MM.1S (cell line): ENCODE measurements at regions not wholly inside any gene's neighbourhood (a gene's known extent, or its start where the extent isn't known, plus 50 kb on each side); places are given as distances from the start of the nearest gene placed in this dataset.

Experiments
- DNase-seq: peaks from one replicate; pipeline ENCODE4 v3.0.0-alpha.2; 2015
- H2AFZ ChIP-seq: fragments of 300-600 bp; sonication (generic); 2 replicates; pipeline ENCODE4 v1.6.0; 2016; ENCODE audit warnings: antibody characterized with exemption, low read length
- H3F3A ChIP-seq: fragments of 300-600 bp; sonication (generic); 2 replicates; pipeline ENCODE4 v1.6.1; 2016; ENCODE audit warnings: mild to moderate bottlenecking, antibody characterized with exemption, low read length, moderate library complexity, mixed read lengths; ENCODE audit not compliant: insufficient read depth
- H3K27ac ChIP-seq: fragments of 300-600 bp; sonication (generic); 2 replicates; pipeline ENCODE4 v1.5.1; 2016; ENCODE audit warnings: mild to moderate bottlenecking, low read length
- H3K27me3 ChIP-seq: fragments of 300-600 bp; sonication (generic); replicated peaks from 2 replicates; pipeline ENCODE4 v1.6.0; 2016; ENCODE audit warnings: low read length; ENCODE audit not compliant: insufficient read depth
- H3K36me3 ChIP-seq: fragments of 300-600 bp; sonication (generic); replicated peaks from 2 replicates; pipeline ENCODE4 v1.6.1; 2016; ENCODE audit warnings: mild to moderate bottlenecking, low read length, mixed read lengths; ENCODE audit not compliant: insufficient read depth
- H3K4me1 ChIP-seq: fragments of 300-600 bp; sonication (generic); 2 replicates; pipeline ENCODE4 v1.6.1; 2016; ENCODE audit warnings: low read length, mixed read lengths
- H3K4me2 ChIP-seq: fragments of 300-600 bp; sonication (generic); 2 replicates; pipeline ENCODE4 v1.6.0; 2016; ENCODE audit warnings: low read depth, low read length
- H3K4me3 ChIP-seq: fragments of 300-600 bp; sonication (generic); 2 replicates; pipeline ENCODE4 v1.5.1; 2016; ENCODE audit warnings: low read length, mixed read lengths
- H3K79me2 ChIP-seq: fragments of 300-600 bp; sonication (generic); 2 replicates; pipeline ENCODE4 v1.6.1; 2016; ENCODE audit warnings: mixed run types, low read length, mixed read lengths
- H3K9ac ChIP-seq: fragments of 300-600 bp; sonication (generic); 2 replicates; pipeline ENCODE4 v1.6.1; 2016; ENCODE audit warnings: low read length, mixed read lengths
- H3K9me2 ChIP-seq: fragments of 300-600 bp; sonication (generic); replicated peaks from 2 replicates; pipeline ENCODE4 v1.6.1; 2016; ENCODE audit warnings: mild to moderate bottlenecking, low read length, mixed read lengths; ENCODE audit not compliant: insufficient read depth
- H3K9me3 ChIP-seq: fragments of 300-600 bp; sonication (generic); replicated peaks from 2 replicates; pipeline ENCODE4 v1.6.1; 2016; ENCODE audit warnings: mild to moderate bottlenecking, low read length, mixed read lengths; ENCODE audit not compliant: insufficient read depth
- H4K20me1 ChIP-seq: fragments of 300-600 bp; sonication (generic); 2 replicates; pipeline ENCODE4 v1.6.1; 2016; ENCODE audit warnings: mild to moderate bottlenecking, low read length, moderate library complexity, mixed read lengths; ENCODE audit not compliant: insufficient read depth
- EZH2 ChIP-seq: fragments of 300-600 bp; sonication (generic); optimal IDR thresholded peaks from 2 replicates; pipeline ENCODE3; 2017; ENCODE audit warnings: low read depth, mild to moderate bottlenecking, antibody characterized with exemption, low read length, mixed read lengths
- EZH2phosphoT487 ChIP-seq: fragments of 300-600 bp; sonication (generic); IDR thresholded peaks from 2 replicates; pipeline ENCODE4 v1.6.1; 2018; ENCODE audit warnings: antibody characterized with exemption, low read length
- TF ChIP-seq, protein P1 (sequence below): fragments of 300-600 bp; sonication (generic); IDR thresholded peaks from 2 replicates; pipeline ENCODE4 v1.5.1; 2016; ENCODE audit warnings: antibody characterized with exemption, low read length, mixed read lengths

DNA sequence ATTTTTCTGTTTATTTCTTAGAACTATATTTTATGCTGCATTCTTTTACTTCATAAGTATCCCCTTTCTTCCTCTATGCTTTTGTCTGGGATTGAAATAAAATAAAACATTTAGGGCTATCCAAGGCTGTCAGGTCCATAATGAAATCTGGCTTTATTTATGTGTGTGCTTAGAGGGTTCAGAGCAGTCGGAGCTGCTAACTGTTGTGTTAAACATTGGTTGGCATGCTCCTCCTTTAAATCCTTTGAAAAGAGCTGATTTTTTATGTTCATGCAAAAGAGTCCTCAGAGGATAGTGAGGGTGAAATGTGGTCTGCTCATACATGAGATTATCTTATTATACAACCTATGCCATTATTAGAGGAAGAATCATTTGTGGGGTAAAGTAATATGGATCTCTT, 322.3 kb upstream of the E2F7 start:
- TF ChIP-seq EZH2phosphoT487 (no peak), EZH2 (no peak)
- TF ChIP-seq, protein P1, sequence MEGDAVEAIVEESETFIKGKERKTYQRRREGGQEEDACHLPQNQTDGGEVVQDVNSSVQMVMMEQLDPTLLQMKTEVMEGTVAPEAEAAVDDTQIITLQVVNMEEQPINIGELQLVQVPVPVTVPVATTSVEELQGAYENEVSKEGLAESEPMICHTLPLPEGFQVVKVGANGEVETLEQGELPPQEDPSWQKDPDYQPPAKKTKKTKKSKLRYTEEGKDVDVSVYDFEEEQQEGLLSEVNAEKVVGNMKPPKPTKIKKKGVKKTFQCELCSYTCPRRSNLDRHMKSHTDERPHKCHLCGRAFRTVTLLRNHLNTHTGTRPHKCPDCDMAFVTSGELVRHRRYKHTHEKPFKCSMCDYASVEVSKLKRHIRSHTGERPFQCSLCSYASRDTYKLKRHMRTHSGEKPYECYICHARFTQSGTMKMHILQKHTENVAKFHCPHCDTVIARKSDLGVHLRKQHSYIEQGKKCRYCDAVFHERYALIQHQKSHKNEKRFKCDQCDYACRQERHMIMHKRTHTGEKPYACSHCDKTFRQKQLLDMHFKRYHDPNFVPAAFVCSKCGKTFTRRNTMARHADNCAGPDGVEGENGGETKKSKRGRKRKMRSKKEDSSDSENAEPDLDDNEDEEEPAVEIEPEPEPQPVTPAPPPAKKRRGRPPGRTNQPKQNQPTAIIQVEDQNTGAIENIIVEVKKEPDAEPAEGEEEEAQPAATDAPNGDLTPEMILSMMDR: no peak
- H3K9me2 ChIP-seq: no peaks in the 10 kb centered on the region
- H3K4me1 ChIP-seq: no peaks in the 10 kb centered on the region
- no peak overlapping the region for H3K27ac ChIP-seq
- H3K4me3 ChIP-seq: no peak overlapping the region
- no peaks in the 10 kb centered on the region for H3K9me3 ChIP-seq
- H3K27me3 ChIP-seq: no peaks in the 10 kb centered on the region
- no peak overlapping the region for H3K4me2 ChIP-seq
- no peaks in the 10 kb centered on the region for H3K36me3 ChIP-seq
- H3K79me2 ChIP-seq: no peaks in the 10 kb centered on the region
- no peak overlapping the region for H3K9ac ChIP-seq
- no peaks in the 10 kb centered on the region for H4K20me1 ChIP-seq
- H3F3A ChIP-seq: no peaks in the 10 kb centered on the region
- DNase-seq: no peak
- no peak overlapping the region for H2AFZ ChIP-seq

DNA sequence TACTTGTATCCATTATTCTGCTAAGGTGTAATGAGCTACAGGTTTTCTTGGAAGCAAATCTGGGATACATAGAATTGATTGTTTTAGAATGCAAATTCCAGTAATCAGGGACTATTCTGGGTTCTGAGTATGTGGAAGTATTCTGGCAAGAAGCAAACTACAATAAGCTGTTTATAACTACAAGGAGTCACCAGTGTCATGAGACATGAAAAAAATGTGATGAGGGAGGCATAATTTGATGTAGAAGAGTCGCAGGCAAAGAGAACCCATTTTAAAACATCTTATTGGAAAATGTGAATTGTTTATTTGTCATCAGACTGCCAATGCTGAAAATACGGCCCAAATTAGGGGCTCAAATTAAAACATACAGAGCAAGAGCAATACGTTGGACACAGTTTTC, 321.8 kb upstream of the E2F7 start:
- Histone ChIP-seq H3K27ac (no peak overlapping the region), H3K4me3 (no peak overlapping the region), H3K27me3 (no peaks in the 10 kb centered on the region), H3K79me2 (no peaks in the 10 kb centered on the region), H3K9ac (no peak overlapping the region), H3K4me2 (no peak overlapping the region), H4K20me1 (no peaks in the 10 kb centered on the region), H3F3A (no peaks in the 10 kb centered on the region), H3K36me3 (no peaks in the 10 kb centered on the region), H2AFZ (no peak overlapping the region), H3K9me3 (no peaks in the 10 kb centered on the region), H3K9me2 (no peaks in the 10 kb centered on the region), H3K4me1 (no peaks in the 10 kb centered on the region)
- TF ChIP-seq, protein P1: no peak
- TF ChIP-seq EZH2: no peak
- no peak for TF ChIP-seq EZH2phosphoT487
- DNase-seq: no peak

DNA sequence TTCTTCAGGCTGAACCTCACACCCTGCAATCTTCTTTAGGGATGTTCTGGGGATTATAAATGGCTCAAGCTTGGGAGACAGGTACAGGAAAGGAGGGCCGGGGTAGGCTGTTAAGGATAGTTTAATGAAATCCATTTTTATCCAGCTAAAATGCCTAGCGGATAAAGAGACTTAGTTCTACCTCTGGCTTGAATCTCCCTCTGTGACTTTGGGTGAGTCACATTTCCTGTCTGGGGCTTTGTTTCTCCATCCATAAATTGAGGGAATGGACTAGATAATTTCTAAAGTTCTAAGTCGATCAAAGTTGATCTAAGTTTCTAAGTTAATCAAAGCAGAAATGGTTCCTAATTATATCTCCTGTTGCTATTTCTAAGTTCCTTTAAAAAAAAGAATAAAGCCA, 319.6 kb upstream of the E2F7 start:
- TF ChIP-seq, protein P1: no peak
- TF ChIP-seq EZH2: no peak
- no peak for TF ChIP-seq EZH2phosphoT487
- Histone ChIP-seq H3K4me2 (no peak overlapping the region), H4K20me1 (no peaks in the 10 kb centered on the region), H3K27ac (no peak overlapping the region), H3K36me3 (no peaks in the 10 kb centered on the region), H3K9me3 (no peaks in the 10 kb centered on the region), H2AFZ (no peak overlapping the region), H3F3A (no peaks in the 10 kb centered on the region), H3K9me2 (no peaks in the 10 kb centered on the region), H3K9ac (no peak overlapping the region), H3K79me2 (no peaks in the 10 kb centered on the region), H3K27me3 (no peaks in the 10 kb centered on the region), H3K4me1 (no peaks in the 10 kb centered on the region), H3K4me3 (no peak overlapping the region)
- no peak for DNase-seq
